HG02973 (cell line): ENCODE measurements at regions not wholly inside any gene's neighbourhood (a gene's known extent, or its start where the extent isn't known, plus 50 kb on each side); places are given as distances from the start of the nearest gene placed in this dataset.

Experiments
- ATAC-seq: cut with Tn5 transposase; IDR thresholded peaks from one replicate; pipeline ENCODE4 v1.9.1; 2021; ENCODE audit warnings: moderate library complexity; ENCODE audit not compliant: unreplicated experiment

DNA sequence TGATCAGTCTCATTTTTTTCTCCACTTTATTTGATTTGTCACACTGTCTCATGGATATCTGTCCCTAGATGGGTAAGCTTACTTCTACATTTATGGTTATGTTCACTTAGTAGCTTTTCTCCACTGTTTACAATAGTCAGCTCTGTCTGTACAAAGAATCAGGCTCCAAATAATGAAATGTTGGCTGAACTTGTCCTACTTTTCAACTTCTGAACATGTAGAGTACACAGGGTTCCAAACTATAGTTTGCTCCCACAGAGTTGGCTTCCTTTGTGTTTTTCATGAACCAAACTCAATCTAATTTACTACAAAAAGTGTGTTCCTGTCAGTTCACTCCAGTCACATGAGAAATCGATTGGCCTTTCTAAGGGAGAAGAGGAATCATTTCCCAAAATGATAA lies 175.0 kb downstream of the CCDC71L start:
- no peak for ATAC-seq

DNA sequence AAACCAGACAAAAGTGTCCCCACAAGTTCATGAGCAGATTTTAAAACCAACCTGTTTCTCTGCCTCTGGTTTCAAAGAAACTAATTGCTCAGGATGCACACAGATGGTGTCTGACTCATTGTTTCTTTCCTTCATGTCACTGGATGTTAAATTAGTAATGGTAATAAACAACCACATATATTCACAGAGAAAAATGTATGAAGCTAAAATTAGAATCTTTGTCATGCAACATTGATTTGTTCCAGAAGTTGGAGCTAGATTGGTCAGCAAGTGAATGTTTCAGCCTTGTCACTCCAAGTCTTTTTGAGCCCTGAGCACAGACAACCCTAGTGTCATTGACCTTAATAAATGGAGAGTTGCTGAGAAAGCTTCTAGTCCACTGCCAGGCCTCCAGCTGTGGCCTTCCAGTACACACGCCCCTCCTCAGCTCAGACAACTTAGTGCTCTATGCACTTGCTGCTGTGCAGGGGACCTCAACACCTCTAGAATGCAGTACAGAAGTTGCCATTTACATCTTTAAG lies 175.9 kb downstream of the CCDC71L start:
- no peak for ATAC-seq

GRCh38 chr7:106484562-106484961 lies 176.4 kb downstream of the CCDC71L start:
- ATAC-seq = no peak

- no peak for ATAC-seq
Measured at GRCh38 chr7:106482091-106482490, 178.9 kb downstream of the CCDC71L start.

GRCh38 chr7:106480616-106481031 lies 180.3 kb downstream of the CCDC71L start:
- ATAC-seq = no peak

- ATAC-seq = peak; percentile 60
Measured at GRCh38 chr7:106480161-106480579, 180.8 kb downstream of the CCDC71L start.

- ATAC-seq = no peak
Measured at GRCh38 chr7:106476751-106477150, 184.2 kb downstream of the CCDC71L start.

DNA sequence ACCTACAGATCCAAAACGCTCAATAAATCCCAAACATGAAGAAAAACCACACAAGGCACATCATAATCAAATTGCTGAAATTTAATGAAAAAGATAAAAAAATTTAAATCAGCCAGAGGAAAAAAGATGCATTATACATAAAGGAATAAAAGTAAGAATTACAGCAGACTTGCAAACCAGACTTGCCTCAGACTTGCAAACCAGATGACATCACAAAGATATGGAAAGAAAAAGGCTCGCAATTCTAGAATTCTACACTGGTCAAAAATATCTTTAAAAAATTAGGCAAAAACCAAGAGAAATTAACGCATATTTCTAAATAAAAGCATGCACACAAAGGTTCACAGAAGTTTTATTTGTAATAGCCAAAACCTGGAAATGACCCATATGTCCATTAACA lies 188.0 kb upstream of the NAMPT start:
- no peak for ATAC-seq

- ATAC-seq = no peak
Measured at GRCh38 chr7:106471686-106472440, 187.1 kb upstream of the NAMPT start.

DNA sequence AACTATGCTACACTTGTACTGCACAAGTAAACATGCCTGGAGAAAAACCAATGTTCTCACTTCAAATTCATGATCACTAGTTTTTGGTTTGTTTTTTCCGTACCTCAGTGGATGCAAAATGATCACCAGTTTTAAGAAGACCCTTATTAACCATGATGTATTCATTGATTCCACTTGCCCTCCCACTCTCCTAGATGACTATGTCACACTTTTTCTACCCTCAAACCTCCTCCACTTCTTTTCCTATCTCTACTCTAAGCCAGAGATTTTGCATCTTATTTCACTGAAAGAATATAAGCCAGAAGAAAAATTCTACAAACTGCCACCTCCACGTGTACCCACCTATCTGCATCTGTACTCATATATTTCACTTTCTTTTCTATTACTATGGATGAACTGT lies 186.2 kb upstream of the NAMPT start:
- no peak for ATAC-seq

GRCh38 chr7:106466867-106467266 lies 182.1 kb upstream of the NAMPT start:
- no peak for ATAC-seq

GRCh38 chr7:106465704-106466468 lies 181.1 kb upstream of the NAMPT start:
- ATAC-seq = no peak

DNA sequence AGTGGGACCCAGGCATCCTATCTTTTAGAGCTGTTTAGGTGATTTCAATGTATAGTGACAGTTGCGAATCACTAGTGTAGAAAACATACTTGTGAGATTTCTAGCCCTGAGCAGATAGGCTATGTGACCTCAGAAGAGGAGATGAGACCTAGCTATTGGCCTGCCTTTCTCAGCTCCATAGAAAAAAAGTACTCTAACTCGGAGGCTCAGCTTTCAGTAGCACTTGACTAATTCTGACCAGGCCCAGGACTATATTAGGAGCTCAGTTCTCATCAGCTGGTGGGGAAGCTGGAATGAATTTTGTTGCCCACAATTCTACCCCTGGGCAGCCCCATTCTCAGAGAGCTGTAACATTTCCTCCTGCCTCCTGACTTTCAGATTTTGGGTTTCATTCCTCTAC lies 179.9 kb upstream of the NAMPT start:
- no peak for ATAC-seq

- no peak for ATAC-seq
Measured at GRCh38 chr7:106463851-106464611, 179.2 kb upstream of the NAMPT start.

DNA sequence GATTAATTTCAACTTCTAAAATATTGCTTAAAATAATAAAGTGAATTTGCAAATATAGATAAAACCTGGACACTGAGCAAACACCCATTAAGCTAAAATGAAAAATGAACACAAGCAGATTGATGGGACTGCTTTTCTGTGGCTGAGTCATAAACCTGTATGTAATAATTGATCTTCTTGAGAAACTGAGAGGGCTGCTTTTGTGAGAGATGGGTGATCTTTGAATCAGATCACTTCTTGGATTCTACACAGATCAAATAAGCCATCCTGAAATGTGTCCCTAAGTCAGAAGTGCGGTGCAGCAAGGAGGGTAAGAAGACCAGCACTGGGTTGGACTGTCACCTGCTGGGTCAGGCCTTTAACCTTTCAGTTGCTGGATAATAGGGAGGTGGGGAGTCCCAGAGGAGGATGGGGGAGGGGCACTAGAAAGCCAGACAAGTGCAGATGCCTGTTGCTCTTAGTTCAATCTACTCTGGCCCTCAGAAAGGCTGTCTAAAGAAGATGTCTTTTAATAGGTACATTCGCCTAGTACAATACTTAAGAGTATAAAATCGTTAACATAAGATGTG lies 178.2 kb upstream of the NAMPT start:
- no peak for ATAC-seq

- no peak for ATAC-seq
Measured at GRCh38 chr7:106462365-106462859, 177.6 kb upstream of the NAMPT start.

- ATAC-seq = no peak
Measured at GRCh38 chr7:106460792-106461254, 176.0 kb upstream of the NAMPT start.

GRCh38 chr7:106459397-106460072 lies 174.8 kb upstream of the NAMPT start:
- no peak for ATAC-seq

DNA sequence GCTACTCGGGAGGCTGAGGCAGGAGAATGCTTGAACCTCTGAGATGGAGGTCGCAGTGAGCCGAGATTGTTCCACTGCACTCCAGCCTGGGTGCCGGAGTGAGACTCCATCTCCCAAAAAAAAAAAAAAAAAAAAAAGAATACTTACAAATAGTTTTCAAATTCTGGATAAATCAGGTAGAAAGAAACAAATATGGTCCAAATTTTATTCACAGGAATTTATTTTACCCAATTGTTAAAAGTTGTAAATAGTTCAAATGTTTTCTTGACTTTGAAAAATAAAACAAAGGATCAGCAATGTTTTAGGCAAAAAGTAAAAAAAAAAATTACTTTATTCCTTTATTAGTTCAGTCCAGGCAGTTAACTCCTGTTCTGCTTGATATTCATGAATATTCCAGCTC lies 172.9 kb upstream of the NAMPT start:
- no peak for ATAC-seq

GRCh38 chr7:106456329-106456728 lies 171.5 kb upstream of the NAMPT start:
- ATAC-seq = no peak
